ENCODE measurements at regions not wholly inside any gene's neighbourhood (a gene's known extent, or its start where the extent isn't known, plus 50 kb on each side); places are given as distances from the start of the nearest gene placed in this dataset.

DNA sequence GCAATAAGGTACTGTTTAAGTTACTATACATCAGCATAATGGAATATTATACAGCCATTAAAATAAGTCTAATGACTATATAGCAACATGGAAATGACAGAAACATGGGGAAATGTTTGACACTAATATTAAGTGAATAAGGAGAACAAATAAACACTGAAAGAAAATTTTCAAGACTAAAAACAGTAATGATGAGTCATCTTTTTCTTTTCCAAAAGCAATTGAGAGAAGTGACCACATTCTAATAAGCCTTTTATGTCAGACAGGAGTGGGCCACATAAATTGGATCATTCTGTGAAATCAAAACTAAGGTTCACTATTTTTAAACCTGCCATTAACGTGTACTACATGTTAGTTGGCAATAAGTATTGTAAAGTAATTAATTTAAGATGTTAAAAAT lies 187.5 kb downstream of the AHR start:
- no peak for DNase-seq

GRCh38 chr7:17486835-17487234 lies 188.4 kb downstream of the AHR start:
- no peak for DNase-seq

DNA sequence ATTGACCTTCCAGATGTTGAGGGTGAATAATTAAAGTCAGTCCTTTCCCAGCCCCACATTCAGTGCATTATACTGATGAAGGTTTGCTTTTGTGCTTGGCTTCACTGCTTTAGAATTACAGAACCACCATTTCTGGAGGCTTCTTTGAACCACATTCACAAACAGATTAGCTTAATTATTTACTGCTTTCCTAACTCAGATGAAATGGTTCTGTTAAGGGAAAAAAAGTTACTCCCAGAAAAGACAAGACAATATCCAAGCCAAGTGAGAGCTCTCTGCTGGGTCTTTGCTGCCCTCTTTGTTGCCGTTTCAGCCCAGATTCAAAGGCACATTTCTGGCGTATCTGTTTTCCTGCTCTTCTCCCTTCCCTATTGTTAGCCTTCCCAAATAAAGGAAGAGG lies 188.9 kb downstream of the AHR start:
- no peak for DNase-seq

GRCh38 chr7:17488829-17489228 lies 190.4 kb downstream of the AHR start:
- DNase-seq = no peak

DNA sequence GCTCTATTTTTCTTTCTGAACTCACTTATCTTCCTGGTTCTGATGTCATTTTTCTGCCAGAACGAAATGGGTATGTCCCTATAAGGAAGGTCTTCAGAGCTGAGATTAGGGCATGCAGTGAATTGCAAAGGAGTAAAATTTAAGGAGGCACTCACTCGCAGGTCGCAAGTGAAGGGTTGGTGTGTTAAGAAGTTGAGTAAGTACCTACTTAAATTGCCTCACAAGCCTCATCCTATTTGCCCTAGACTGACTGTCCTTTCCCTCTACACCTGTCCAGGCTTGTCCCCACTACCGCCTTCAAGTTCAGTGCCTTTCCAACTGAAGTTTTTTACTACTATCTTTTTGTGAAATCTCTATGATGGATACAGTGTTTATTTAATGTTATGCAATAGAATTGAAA lies 191.5 kb downstream of the AHR start:
- DNase-seq = no peak

GRCh38 chr7:17490825-17491224 lies 192.4 kb downstream of the AHR start:
- DNase-seq = no peak

DNA sequence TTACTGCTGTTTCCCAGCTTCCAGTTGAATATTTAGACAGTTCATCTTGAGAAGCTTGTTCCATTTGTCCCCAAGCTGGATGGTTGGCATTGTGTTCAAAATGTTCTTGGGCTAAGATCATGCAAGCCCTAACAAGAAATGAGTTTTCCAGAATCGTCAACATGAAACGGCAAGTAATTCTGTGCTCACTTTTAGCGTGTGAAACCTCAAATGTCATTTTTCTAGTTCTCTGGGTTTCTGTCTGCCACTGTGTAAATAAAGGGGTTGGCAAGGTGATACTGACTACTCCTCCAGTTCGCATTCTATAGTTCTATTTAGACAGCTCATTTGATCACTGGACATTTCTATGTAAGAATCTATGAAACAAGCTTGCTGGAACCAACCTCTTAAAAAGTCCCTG lies 194.0 kb downstream of the AHR start:
- no peak for DNase-seq

- DNase-seq = no peak
These were observed 195.0 kb downstream of the AHR start for GRCh38 chr7:17493446-17493845.

DNA sequence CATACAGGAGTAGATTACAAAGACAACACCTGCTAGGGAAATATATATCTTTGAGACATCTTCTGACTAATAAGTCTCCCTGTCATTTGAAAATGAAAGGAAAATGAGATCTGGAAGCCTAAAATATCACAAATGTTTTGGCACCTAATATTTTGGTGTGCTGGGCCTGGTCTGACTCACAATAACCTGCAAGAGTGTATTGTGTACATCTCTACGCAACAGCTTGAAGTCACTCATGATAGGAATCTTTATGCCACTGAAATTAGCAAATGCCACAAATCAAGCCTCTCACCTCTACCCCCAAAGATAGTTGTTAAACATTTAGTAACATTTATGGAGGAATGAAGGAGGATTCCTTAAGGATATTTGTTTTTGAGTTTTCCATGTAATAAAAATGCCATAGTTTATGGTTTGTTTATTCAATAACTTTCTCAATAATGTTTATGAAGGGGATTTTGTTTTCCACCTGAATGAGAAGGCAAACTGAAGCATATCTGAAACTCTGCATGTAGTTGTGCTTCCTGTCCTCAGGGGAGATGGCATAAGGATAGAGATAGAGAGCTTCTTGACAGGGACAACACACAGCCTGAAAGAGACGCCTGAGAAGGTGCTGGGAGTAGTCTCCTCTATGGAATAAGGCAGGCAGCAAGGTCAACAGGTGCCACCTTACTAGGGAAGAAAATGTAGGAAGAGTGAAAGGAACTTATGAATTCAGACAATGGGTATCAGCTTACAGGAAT lies 197.4 kb downstream of the AHR start:
- DNase-seq = no peak

GRCh38 chr7:17497136-17497535 lies 198.7 kb downstream of the AHR start:
- DNase-seq = no peak

DNA sequence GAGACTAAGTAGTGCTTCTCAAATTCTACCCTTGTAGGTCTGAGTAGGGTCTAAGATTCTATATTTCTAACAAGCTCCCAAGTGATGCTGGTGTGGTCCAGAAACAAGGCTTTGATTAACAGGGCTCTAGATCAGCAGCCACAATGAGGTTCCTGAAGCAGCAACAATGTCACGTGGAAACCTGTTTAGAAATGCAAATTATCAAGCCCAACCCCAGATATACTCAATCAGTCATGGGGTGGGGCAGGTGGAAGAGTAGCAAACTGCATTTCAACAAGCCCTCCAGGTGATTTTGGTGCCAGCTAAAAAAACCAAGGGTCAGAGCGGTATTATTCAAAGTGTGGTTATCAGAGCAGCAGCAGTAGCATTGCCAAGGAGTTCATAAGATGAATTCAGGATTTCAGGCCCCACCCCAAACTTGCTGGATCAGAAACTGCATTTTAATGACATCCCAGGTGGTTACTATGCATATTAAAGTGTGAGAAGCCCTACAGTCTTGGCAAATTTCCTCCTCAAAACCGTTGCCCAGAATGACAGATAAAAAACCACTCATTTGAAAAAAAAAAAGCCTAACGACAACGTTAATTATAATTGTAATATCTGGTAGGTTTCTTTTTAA lies 199.2 kb downstream of the AHR start:
- no peak for DNase-seq

DNA sequence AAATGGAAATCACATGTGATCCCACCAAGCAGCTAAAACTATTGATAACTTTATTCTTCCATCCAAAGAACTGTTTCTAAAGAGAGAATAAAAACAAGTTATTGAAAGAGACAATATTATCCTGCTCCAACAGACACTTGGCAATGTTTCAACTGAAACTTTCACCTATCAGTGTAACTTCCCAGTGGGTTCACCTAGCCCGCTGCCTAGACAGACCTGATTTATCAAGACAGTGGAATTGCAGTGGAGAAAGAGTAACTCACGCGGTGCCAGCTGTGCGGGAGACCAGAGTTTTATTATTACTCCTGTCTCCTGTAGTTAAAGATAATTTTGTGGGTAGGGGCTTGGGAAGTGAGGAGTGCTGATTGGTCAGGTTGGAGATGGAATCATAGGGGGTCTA lies 199.8 kb downstream of the AHR start:
- DNase-seq = no peak

GRCh38 chr7:17500736-17501135 lies 202.3 kb downstream of the AHR start:
- DNase-seq = no peak

- DNase-seq = no peak
These were observed 203.2 kb downstream of the AHR start for GRCh38 chr7:17501441-17502212.

- DNase-seq = no peak
These were observed 204.0 kb downstream of the AHR start for GRCh38 chr7:17502213-17503060.

DNA sequence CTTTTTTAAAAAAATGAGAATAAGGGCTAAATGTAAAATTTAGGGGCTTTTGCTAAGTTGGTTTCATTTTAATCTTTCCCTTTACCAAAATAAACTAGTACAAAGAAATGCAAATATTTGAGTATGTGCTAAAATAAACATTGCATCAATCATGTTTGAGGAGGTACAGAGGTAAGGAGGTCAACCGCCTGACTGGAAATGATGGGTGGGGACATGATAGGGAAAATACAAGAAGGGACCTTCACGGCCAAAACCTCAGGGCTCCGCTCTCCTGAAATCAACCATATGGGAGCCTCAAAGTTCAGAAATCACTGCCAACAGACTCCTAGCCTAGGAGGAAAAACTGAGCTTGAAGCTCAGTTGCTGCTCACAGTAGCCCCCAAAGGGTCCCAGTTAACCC lies 207.6 kb downstream of the AHR start:
- DNase-seq = no peak

DNA sequence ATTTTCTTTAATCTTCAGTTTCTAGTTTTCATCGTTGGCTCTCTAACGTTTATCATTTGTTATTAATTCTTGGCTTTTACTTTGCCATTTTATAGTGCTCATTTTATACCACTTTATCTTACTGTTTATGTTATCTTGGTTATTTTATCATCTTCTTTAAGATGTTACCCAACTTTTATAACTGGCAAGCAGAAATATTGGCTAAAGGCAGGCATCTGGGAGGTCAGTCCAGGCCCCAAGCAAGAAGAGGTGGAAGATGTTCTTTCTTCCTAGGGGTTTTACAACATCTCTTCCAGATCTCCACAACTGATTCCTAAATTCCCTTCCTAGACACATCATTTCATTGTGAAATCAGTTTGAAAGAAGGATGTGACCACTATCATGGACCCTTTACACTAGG lies 208.1 kb downstream of the AHR start:
- DNase-seq = no peak

DNA sequence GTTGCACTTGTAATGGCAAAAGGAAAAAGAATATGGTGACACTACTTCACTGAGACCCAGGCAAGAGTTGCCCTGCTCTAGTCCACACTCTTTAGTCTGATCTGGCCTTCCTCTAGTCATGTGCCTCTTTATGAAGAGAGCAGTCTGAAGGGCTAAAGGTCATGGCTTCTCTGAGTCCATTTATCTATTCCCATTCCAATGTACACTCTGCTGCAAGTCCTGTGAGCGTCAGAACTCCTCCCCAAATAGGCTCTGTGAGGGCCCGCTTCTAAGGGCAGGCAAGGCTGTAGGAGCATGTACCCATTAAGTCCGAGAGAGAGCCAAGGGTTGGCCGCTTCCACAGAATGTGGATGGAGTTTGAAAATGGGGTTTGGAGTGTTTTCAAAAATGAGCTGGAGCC lies 209.3 kb downstream of the AHR start:
- no peak for DNase-seq

DNA sequence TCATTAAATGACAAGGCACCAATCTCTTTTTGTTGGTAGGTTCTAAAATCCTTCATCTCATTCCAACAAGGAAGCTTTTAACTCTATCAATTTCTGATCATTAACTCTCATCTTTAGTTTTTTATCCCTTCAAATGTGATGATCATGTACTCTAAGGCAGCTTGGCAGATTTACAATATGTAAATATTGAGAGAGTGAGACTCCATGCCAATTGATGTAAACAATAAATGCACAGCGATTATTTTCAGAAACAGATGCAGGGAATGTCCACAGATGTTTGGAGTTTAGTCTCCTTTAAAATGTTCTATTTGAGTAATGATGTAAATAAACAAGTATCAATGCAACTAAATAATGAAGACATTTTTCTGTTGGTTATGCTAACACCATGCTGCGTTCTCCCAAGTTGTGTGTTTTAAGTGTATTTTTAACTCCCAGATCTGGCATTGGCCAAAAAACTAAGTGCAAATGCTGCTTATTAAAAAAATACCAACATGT lies 213.8 kb downstream of the AHR start:
- no peak for DNase-seq

DNA sequence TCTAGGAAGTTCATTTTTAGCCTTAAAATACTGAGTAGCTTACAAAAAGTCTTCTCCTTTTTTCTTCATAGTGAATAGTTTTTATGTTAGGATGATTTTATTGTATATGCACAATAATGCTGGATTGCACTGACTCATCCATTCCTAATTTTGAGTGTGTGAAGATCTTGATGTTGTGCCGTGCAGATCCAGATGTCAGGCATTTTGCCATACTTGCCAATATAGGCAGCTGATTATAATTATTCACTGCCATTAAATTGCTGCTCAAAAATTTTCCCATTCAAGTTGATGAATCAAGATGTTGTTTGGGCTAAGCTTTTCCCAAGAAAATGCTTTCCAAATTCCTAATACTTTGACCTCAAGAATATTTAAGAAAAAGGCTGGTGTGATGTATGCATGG lies 218.3 kb downstream of the AHR start:
- DNase-seq = no peak

DNA sequence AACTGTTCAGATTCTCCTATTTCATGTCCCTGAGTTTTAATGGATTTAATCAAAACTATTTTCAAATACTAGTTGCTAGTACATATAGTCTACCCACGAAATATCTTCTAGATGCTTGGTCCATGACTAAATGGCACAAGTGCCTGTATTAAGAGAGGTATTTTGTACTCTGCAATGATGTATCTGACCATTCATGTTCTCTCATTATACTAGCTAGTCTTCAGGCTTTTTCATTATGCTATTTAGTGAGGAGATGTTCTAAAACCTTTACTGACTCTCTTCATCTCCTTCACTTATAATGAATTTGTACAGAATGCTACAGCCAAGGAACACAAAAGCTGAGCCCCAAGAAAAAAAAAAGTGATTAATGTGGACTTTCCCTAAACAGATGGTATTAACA lies 222.5 kb downstream of the AHR start:
- DNase-seq = peak; percentile 6

DNA sequence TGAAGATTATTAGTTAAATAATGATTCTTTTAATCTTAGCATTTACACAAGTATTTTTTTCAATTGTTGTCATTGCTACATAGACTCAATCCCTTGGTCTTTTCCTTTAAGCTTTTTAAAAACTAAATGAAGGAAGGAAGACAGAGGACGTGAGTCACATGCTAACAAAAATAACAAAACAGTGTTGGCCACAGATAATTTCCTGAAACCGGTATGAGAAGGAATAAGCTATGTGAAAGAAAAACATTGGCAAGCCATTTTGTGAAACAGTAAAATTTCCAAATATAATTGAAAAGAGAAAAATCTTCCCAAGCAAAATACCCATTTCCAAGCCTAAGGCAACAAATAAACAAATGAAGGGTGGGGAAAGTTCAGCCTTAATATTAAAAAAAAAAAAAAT lies 223.0 kb downstream of the AHR start:
- DNase-seq = peak; percentile 39
